ENCODE measurements at regions not wholly inside any gene's neighbourhood (a gene's known extent, or its start where the extent isn't known, plus 50 kb on each side); places are given as distances from the start of the nearest gene placed in this dataset.

GRCh38 chr11:97354576-97354975 lies 964.8 kb downstream of the JRKL start:
- no peak for TF ChIP-seq CTCF (conservative IDR thresholded peaks at IDR 0.05; ENCODE audit: low read depth, low read length)
- no peak for TF ChIP-seq POLR2A (IDR thresholded peaks at IDR 0.05; ENCODE audit: low read depth, low read length)
- TF ChIP-seq BHLHE40 (IDR thresholded peaks at IDR 0.05; ENCODE audit: low read depth, low read length), result no peak

All from IMR-90 (cell line).